Natural killer cell (primary cell): ENCODE measurements at regions not wholly inside any gene's neighbourhood (a gene's known extent, or its start where the extent isn't known, plus 50 kb on each side); places are given as distances from the start of the nearest gene placed in this dataset.

ENCODE experiments used
- ATAC-seq, 3 donors: fragments of 150-1000 bp in 2 of 3; fragments of 200-7000 bp in 1 of 3; cut with Tn5 transposase; 1 replicate in 1 of 3; 2 replicates in 2 of 3; pipeline ENCODE4 v1.10.0; 2021; ENCODE audit warnings: mild to moderate bottlenecking in 2 of 3, moderate library complexity in 2 of 3
- DNase-seq, 2 donors: peaks; one replicate each; pipeline versions ENCODE4 v3.0.0 to v3.0.0-alpha.2; 2013 to 2021; ENCODE audit warnings: mixed read lengths in 1 of 2
- H3K27ac ChIP-seq: one replicate; pipeline ENCODE4 v1.5.1; 2013; ENCODE audit warnings: mild to moderate bottlenecking, low read length
- H3K27me3 ChIP-seq: one replicate; pipeline ENCODE4 v1.6.1; 2013; ENCODE audit warnings: low read length; ENCODE audit not compliant: control insufficient read depth, insufficient read depth
- H3K36me3 ChIP-seq: one replicate; pipeline ENCODE4 v1.6.1; 2013; ENCODE audit warnings: low read length; ENCODE audit not compliant: control insufficient read depth, insufficient read depth
- H3K4me1 ChIP-seq: one replicate; pipeline ENCODE4 v1.6.1; 2013; ENCODE audit warnings: low read length; ENCODE audit not compliant: control insufficient read depth, insufficient read depth
- H3K4me3 ChIP-seq: one replicate; pipeline ENCODE4 v1.5.1; 2013; ENCODE audit warnings: low read length
- H3K9me3 ChIP-seq: one replicate; pipeline ENCODE4 v1.6.1; 2013; ENCODE audit warnings: low read length; ENCODE audit not compliant: control insufficient read depth, insufficient read depth
- H3K27ac Mint-ChIP-seq, 2 donors: one replicate each; pipeline ENCODE4 v1.8.0; 2022; ENCODE audit warnings: mild to moderate bottlenecking in 2 of 2, mixed read lengths in 2 of 2, moderate library complexity in 1 of 2
- H3K27me3 Mint-ChIP-seq, 2 donors: one replicate each; pipeline ENCODE4 v1.8.0; 2022; ENCODE audit warnings: low read depth in 2 of 2, mixed read lengths in 2 of 2
- H3K36me3 Mint-ChIP-seq: one replicate; pipeline ENCODE4 v1.8.0; 2022; ENCODE audit warnings: mixed read lengths
- H3K4me1 Mint-ChIP-seq, 2 donors: one replicate each; pipeline ENCODE4 v1.8.0; 2022; ENCODE audit warnings: mixed read lengths in 2 of 2
- H3K4me3 Mint-ChIP-seq: one replicate; pipeline ENCODE4 v1.8.0; 2022; ENCODE audit warnings: mild to moderate bottlenecking, moderate library complexity, mixed read lengths
- H3K9me3 Mint-ChIP-seq, 2 donors: one replicate each; pipeline ENCODE4 v1.8.0; 2022; ENCODE audit warnings: mixed read lengths in 2 of 2
- CTCF ChIP-seq: fragments of 200-600 bp; IDR thresholded peaks from one replicate; pipeline ENCODE4 v1.8.0; 2022; ENCODE audit warnings: antibody characterized with exemption
- WGBS: methylation state at CpG from one replicate; pipeline ENCODE4 v1.1.7; 2013; ENCODE audit warnings: missing lambda C conversion rate; ENCODE audit not compliant: insufficient coverage; 5-methylcytosine and 5-hydroxymethylcytosine counted together
- intact Hi-C: fragments of 100-400 bp; cut with micrococcal nuclease; formaldehyde crosslinking; loops from one replicate; pipeline ENCODE4 v1.14.2; 2022

- Mint-ChIP-seq H3K27ac (no peak overlapping the region), H3K4me1 (no peaks in the 10 kb centered on the region), H3K9me3 (peaks cover 2 to 3% of the 10 kb centered on the region in 2 donors), H3K27me3 (no peaks in the 10 kb centered on the region), H3K36me3 (no peaks in the 10 kb centered on the region), H3K4me3 (no peak overlapping the region)
- Histone ChIP-seq H3K9me3 (no peaks in the 10 kb centered on the region), H3K4me3 (no peak overlapping the region), H3K27ac (no peak overlapping the region), H3K4me1 (no peaks in the 10 kb centered on the region), H3K27me3 (no peaks in the 10 kb centered on the region), H3K36me3 (no peaks in the 10 kb centered on the region)
- intact Hi-C loops, result no loop called here
- ATAC-seq, result no peak
- 95% methylated on average over 10 of the region's 10 CpGs for WGBS
- DNase-seq, result no peak
- no peak for TF ChIP-seq CTCF
Measured at GRCh38 chr15:97171556-97171955, 788.9 kb upstream of the ARRDC4 start.

- Histone ChIP-seq H3K36me3 (no peaks in the 10 kb centered on the region), H3K4me3 (no peak overlapping the region), H3K27me3 (no peaks in the 10 kb centered on the region), H3K4me1 (no peaks in the 10 kb centered on the region), H3K27ac (no peak overlapping the region), H3K9me3 (no peaks in the 10 kb centered on the region)
- no peak for ATAC-seq
- TF ChIP-seq CTCF, result no peak
- WGBS, result 20% methylated on average over 1 of the region's 2 CpGs
- no peak overlapping the region for H3K27ac Mint-ChIP-seq
- no peaks in the 10 kb centered on the region for H3K4me1 Mint-ChIP-seq
- no peaks in the 10 kb centered on the region for H3K27me3 Mint-ChIP-seq
- H3K4me3 Mint-ChIP-seq, result no peak overlapping the region
- intact Hi-C loops, result no loop called here
- no peaks in the 10 kb centered on the region for H3K36me3 Mint-ChIP-seq
- peaks cover 2 to 5% of the 10 kb centered on the region in 2 donors for H3K9me3 Mint-ChIP-seq
- no peak for DNase-seq
Measured at GRCh38 chr15:97174886-97175540, 785.5 kb upstream of the ARRDC4 start.

DNA sequence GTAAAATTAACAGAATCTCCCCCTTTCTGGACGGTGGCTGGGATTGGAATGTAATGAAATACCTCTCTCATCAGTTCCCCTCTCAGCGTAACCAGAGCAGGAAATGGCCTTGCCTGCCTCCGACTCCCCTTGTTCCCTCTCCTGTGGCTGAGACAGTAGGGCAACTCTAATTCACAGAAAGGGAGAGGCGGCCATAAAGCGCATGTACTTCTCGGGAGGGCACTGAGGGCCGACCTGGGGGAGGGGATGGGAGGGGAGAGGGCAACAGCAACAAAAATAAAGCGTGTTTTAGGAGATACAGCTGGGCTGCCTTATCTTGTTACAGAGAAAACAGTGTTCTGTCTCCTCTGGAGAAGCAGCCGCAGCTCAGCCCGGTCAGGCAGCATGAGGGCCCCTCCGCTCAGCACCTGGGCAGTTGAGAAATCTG lies 783.3 kb upstream of the ARRDC4 start:
- DNase-seq, result no peak
- no peaks in the 10 kb centered on the region for H3K27me3 Mint-ChIP-seq
- intact Hi-C loops, result no loop called here
- no peak overlapping the region for H3K27ac Mint-ChIP-seq
- H3K36me3 Mint-ChIP-seq, result no peaks in the 10 kb centered on the region
- H3K9me3 ChIP-seq, result no peaks in the 10 kb centered on the region
- WGBS, result 21% methylated on average over 11 of the region's 11 CpGs
- no peak overlapping the region for H3K4me3 ChIP-seq
- H3K27me3 ChIP-seq, result no peaks in the 10 kb centered on the region
- no peaks in the 10 kb centered on the region for H3K36me3 ChIP-seq
- no peak for ATAC-seq
- peaks cover 0 to 5% of the 10 kb centered on the region in 2 donors for H3K9me3 Mint-ChIP-seq
- no peak for TF ChIP-seq CTCF
- no peak overlapping the region for H3K4me3 Mint-ChIP-seq
- H3K27ac ChIP-seq, result no peak overlapping the region
- no peaks in the 10 kb centered on the region for H3K4me1 Mint-ChIP-seq
- H3K4me1 ChIP-seq, result no peaks in the 10 kb centered on the region

DNA sequence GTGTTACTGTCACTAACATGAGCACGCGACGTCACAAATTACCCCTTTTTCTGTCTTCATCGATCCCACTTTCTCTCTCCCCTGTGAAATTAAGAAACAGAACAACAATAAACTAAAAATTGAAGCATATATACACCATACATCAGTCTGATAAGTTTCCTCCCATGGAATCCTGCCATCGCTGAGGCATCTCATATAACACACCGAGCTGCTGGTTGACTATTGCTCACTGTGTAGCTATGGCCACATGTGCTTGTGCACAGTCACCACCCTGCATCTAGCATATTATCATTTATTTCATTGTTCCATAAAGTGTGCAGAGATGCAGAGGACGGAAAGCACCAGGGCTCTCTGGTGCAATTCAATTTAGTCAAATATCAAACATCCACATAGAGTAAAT lies 777.9 kb upstream of the ARRDC4 start:
- Mint-ChIP-seq H3K4me3 (no peak overlapping the region), H3K9me3 (peaks cover 2 to 3% of the 10 kb centered on the region in 2 donors), H3K36me3 (no peaks in the 10 kb centered on the region), H3K27ac (no peak overlapping the region), H3K4me1 (no peaks in the 10 kb centered on the region), H3K27me3 (no peaks in the 10 kb centered on the region)
- intact Hi-C loops, result no loop called here
- H3K27me3 ChIP-seq, result no peaks in the 10 kb centered on the region
- DNase-seq, result no peak
- ATAC-seq, result no peak
- no peak overlapping the region for H3K4me3 ChIP-seq
- no peak for TF ChIP-seq CTCF
- no peaks in the 10 kb centered on the region for H3K9me3 ChIP-seq
- no peaks in the 10 kb centered on the region for H3K4me1 ChIP-seq
- H3K27ac ChIP-seq, result no peak overlapping the region
- no peaks in the 10 kb centered on the region for H3K36me3 ChIP-seq
- 91% methylated on average over 6 of the region's 7 CpGs for WGBS
